PC-3 (cell line): ENCODE measurements at regions not wholly inside any gene's neighbourhood (a gene's known extent, or its start where the extent isn't known, plus 50 kb on each side); places are given as distances from the start of the nearest gene placed in this dataset.
"Not testable (repeated sequence)": the region's sequence is repeated elsewhere in the genome, so short reads cannot be mapped to it uniquely, and the experiment has no call there.

Experiments used
- ATAC-seq: fragments of 200-7000 bp; cut with Tn5 transposase; 2 replicates; pipeline ENCODE4 v1.9.1; 2020; ENCODE audit warnings: mild to moderate bottlenecking, moderate library complexity
- BruUV-seq: library from RNA; stranded (reverse); fragments of 400-500 nt; replicated peaks from 2 replicates; lab custom pipeline; 2021; lab: Mats Ljungman, UMichigan
- CTCF ChIA-PET: fragments of 300-600 bp; sonication (Branson Sonifier 250); formaldehyde crosslinking; loops from one replicate; lab custom pipeline; 2022; ENCODE audit warnings: antibody characterized with exemption; lab: Charles Lee
- POLR2A ChIA-PET: fragments of 300-600 bp; sonication (Branson Sonifier 250); formaldehyde crosslinking; loops from one replicate; lab custom pipeline; 2022; ENCODE audit warnings: antibody characterized with exemption; ENCODE audit not compliant: unreplicated experiment; lab: Charles Lee
- DNase-seq: peaks from one replicate; pipeline ENCODE4 v3.0.0-alpha.2; 2015
- H2AFZ ChIP-seq: fragments of 300-600 bp; sonication (generic); 2 replicates; pipeline ENCODE4 v1.6.0; 2016; ENCODE audit warnings: antibody characterized with exemption, low read length
- H3F3A ChIP-seq: fragments of 300-600 bp; sonication (generic); one replicate; pipeline ENCODE4 v1.6.0; 2017; ENCODE audit warnings: antibody characterized with exemption, low read length, control low read depth, mild to moderate bottlenecking; ENCODE audit not compliant: unreplicated experiment
- H3K27ac ChIP-seq: fragments of 300-600 bp; sonication (generic); 2 replicates; pipeline ENCODE4 v1.5.1; 2016; ENCODE audit warnings: mild to moderate bottlenecking, low read length
- H3K27me3 ChIP-seq: fragments of 300-600 bp; sonication (generic); 2 replicates; pipeline ENCODE4 v1.6.1; 2016; ENCODE audit warnings: low read length, mixed read lengths
- H3K36me3 ChIP-seq: fragments of 300-600 bp; sonication (generic); 2 replicates; pipeline ENCODE4 v1.6.1; 2016; ENCODE audit warnings: low read depth, mixed run types, low read length, mixed read lengths
- H3K4me1 ChIP-seq: fragments of 300-600 bp; sonication (generic); 2 replicates; pipeline ENCODE4 v1.5.1; 2016; ENCODE audit warnings: low read length; ENCODE audit not compliant: insufficient read depth
- H3K4me2 ChIP-seq: fragments of 300-600 bp; sonication (generic); 2 replicates; pipeline ENCODE4 v1.6.0; 2016; ENCODE audit warnings: low read length
- H3K4me3 ChIP-seq: fragments of 300-600 bp; sonication (generic); 2 replicates; pipeline ENCODE4 v1.5.1; 2016; ENCODE audit warnings: mild to moderate bottlenecking, low read length, mixed read lengths
- H3K79me2 ChIP-seq: fragments of 300-600 bp; sonication (generic); 2 replicates; pipeline ENCODE4 v1.6.1; 2017; ENCODE audit warnings: low read length, mixed read lengths
- H3K9ac ChIP-seq: fragments of 300-600 bp; sonication (generic); 2 replicates; pipeline ENCODE4 v1.6.0; 2016; ENCODE audit warnings: mild to moderate bottlenecking, low read length
- H3K9me2 ChIP-seq: fragments of 300-600 bp; sonication (generic); replicated peaks from 2 replicates; pipeline ENCODE4 v1.6.1; 2016; ENCODE audit warnings: mixed run types, low read length, mixed read lengths
- H3K9me3 ChIP-seq: fragments of 300-600 bp; sonication (generic); 2 replicates; pipeline ENCODE4 v1.6.1; 2016; ENCODE audit warnings: low read length, mixed read lengths
- H4K20me1 ChIP-seq: fragments of 300-600 bp; sonication (generic); 2 replicates; pipeline ENCODE4 v1.6.1; 2016; ENCODE audit warnings: low read length, mixed read lengths
- EZH2 ChIP-seq: fragments of 300-600 bp; sonication (generic); IDR thresholded peaks from one replicate; pipeline ENCODE4 v1.6.1; 2017; ENCODE audit warnings: antibody characterized with exemption, mild to moderate bottlenecking, low read length; ENCODE audit not compliant: unreplicated experiment
- EZH2phosphoT487 ChIP-seq: fragments of 300-600 bp; sonication (generic); IDR thresholded peaks from 2 replicates; pipeline ENCODE4 v1.6.1; 2018; ENCODE audit warnings: mild to moderate bottlenecking, antibody characterized with exemption, low read length, borderline replicate concordance
- intact Hi-C: fragments of 100-400 bp; cut with micrococcal nuclease; formaldehyde crosslinking; loops from 2 replicates; pipeline ENCODE4 v1.9.0; 2023
- TF ChIP-seq, protein P1 (sequence below): fragments of 300-600 bp; sonication (generic); conservative IDR thresholded peaks from 2 replicates; pipeline ENCODE4 v1.5.1; 2017; ENCODE audit warnings: antibody characterized with exemption, low read depth, mild to moderate bottlenecking, low read length

DNA sequence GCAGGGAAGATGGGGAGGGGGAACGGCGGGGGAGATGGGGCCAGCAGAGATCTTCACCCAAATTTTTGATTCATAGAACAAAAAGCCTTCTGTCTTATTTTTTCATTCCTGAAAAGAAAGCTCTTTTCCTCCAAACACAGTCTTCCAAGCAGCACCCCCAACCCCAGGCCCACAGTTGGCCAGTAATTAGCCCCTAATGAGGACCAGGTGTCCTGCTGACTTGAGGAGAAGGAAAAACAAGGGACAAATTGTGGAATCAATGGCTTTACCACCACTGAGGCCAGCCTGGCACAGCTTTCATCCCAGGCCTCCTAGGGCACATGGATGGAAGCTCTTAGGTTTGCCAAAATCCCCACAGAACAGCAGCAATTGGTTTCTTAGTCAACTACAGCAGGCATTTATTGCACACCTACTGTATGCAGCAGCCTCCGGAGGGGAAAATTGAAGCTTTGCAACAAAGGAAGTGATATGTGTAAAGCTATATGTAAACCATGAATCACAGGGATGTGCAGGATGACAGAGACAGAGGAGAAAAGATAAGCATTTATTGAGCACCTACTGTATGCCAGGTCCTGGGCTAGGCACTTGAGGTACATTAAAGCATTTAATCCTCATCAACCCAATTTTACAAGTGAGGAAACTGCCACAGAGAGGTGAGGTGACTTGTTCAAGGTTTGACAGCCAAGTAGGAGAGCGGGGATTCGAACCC is 199.5 kb downstream of the TBC1D2B start:
- Histone ChIP-seq H3K4me2 (no peak overlapping the region), H3K9me3 (no peaks in the 10 kb centered on the region), H3K79me2 (no peaks in the 10 kb centered on the region), H3F3A (no peaks in the 10 kb centered on the region), H3K27me3 (no peaks in the 10 kb centered on the region), H3K9ac (no peak overlapping the region), H3K27ac (no peak overlapping the region), H4K20me1 (no peaks in the 10 kb centered on the region), H3K4me1 (no peaks in the 10 kb centered on the region), H3K4me3 (no peak overlapping the region), H2AFZ (no peak overlapping the region), H3K9me2 (no peaks in the 10 kb centered on the region), H3K36me3 (no peaks in the 10 kb centered on the region)
- ATAC-seq, result no peak
- no TSS peak for BruUV-seq
- CTCF ChIA-PET, result no interaction called here
- intact Hi-C loops, result no loop called here
- TF ChIP-seq, protein P1, sequence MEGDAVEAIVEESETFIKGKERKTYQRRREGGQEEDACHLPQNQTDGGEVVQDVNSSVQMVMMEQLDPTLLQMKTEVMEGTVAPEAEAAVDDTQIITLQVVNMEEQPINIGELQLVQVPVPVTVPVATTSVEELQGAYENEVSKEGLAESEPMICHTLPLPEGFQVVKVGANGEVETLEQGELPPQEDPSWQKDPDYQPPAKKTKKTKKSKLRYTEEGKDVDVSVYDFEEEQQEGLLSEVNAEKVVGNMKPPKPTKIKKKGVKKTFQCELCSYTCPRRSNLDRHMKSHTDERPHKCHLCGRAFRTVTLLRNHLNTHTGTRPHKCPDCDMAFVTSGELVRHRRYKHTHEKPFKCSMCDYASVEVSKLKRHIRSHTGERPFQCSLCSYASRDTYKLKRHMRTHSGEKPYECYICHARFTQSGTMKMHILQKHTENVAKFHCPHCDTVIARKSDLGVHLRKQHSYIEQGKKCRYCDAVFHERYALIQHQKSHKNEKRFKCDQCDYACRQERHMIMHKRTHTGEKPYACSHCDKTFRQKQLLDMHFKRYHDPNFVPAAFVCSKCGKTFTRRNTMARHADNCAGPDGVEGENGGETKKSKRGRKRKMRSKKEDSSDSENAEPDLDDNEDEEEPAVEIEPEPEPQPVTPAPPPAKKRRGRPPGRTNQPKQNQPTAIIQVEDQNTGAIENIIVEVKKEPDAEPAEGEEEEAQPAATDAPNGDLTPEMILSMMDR, result no peak
- TF ChIP-seq EZH2phosphoT487 (no peak), EZH2 (no peak)
- POLR2A ChIA-PET, result no interaction called here
- no peak for DNase-seq

DNA sequence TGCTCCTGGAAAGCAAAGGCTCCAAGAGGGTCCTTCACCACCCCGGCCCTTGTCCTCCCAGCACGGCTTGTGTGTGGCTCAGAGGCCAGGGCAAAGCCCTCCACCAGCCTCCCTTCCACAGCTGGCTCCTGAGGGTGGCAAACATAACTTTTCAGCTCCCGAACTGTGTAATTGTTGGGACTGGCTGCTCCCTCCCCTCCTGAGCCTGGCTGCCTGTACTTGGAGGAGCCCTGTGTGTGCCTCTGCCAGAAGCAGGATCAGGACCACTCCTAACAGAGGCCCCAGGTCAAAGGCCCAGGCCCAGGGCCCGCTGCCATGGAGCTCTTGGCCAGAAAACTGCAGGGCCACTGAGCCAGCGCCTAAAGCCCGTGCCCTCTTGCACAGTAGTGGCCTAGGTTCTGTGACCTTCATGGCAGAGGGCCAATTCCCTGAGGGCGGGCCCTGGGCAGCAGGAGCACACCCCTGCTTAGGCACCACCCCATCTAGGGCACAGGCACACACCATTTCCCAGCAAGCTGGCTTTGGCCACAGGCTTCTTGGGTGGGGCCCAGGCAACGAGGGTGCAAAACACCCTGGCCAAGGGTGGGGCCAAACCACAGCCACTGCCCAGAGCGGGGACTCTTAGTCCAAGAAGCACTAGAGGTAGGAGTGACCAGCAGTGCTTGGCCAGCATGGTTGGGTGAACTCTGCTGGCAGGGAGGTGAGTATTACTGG is 201.2 kb downstream of the TBC1D2B start:
- H3K79me2 ChIP-seq, H3K9ac ChIP-seq, H2AFZ ChIP-seq, BruUV-seq, H3K27ac ChIP-seq, H3F3A ChIP-seq, intact Hi-C loops, H3K36me3 ChIP-seq, H3K9me3 ChIP-seq, DNase-seq, POLR2A ChIA-PET, H4K20me1 ChIP-seq, H3K4me1 ChIP-seq, H3K4me3 ChIP-seq, H3K4me2 ChIP-seq, H3K9me2 ChIP-seq, CTCF ChIA-PET, ATAC-seq, H3K27me3 ChIP-seq: not testable (repeated sequence)

DNA sequence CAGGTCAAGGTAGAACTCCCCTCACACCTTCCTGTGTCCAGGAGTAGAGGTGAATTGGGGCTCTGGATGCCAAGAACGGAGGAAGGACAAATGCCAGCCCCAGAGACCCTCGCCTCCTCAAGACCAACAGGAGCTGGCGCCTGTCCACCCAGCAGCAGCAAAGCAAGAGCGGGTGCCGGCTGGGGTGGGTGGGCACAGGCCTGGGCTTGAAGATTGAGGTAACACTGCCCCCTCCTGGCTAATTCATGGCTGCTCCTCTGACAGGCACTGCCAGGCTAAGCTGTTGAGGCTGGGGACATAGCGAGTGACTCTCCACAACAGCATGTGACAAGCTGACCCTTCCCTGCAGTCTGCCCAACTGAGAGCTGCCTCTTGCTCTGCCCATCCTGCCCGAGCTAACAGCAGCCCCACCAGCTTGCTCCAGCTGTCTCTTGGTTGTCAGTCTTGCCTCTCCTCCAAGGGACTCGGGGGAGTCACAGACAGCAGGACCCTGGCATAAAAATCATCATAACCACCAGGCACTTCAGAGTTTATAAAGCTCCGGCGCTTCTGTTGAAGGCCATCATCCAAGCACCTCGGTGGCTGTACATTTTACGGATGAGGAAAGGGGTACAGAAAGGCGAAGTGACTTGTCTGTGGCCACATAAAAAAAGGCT is 202.3 kb downstream of the TBC1D2B start:
- BruUV-seq, H2AFZ ChIP-seq, H3K27me3 ChIP-seq, H3F3A ChIP-seq, CTCF ChIA-PET, H3K9me2 ChIP-seq, H3K79me2 ChIP-seq, H4K20me1 ChIP-seq, H3K27ac ChIP-seq, H3K9ac ChIP-seq, H3K4me2 ChIP-seq, H3K9me3 ChIP-seq, H3K36me3 ChIP-seq, intact Hi-C loops, H3K4me3 ChIP-seq, H3K4me1 ChIP-seq: not testable (repeated sequence)
- DNase-seq, result peak; percentile 63
- peak; percentile 66 for ATAC-seq
- TF ChIP-seq, protein P1, result peak; percentile 66
- POLR2A ChIA-PET, result interaction anchor here (0.6 kb wide), 1 partner anchor 28 kb away, joined by 3 read pairs; no protein-coding TSS in a partner anchor
